ENCODE measurements at regions not wholly inside any gene's neighbourhood (a gene's known extent, or its start where the extent isn't known, plus 50 kb on each side); places are given as distances from the start of the nearest gene placed in this dataset.

GRCh38 chr15:100803171-100803440 is 76.5 kb upstream of the ALDH1A3 start:
- ChIA-PET CTCF (no interaction called here), POLR2A (no interaction called here)
- H3K27me3 Mint-ChIP-seq: no peaks in the 10 kb centered on the region

GRCh38 chr15:100806157-100806556 is 73.5 kb upstream of the ALDH1A3 start:
- no peak for ATAC-seq (ENCODE audit: low read depth)
- DNase-seq: no peak
- peaks cover 6% of the 10 kb centered on the region for H3K9me3 Mint-ChIP-seq
- no peaks in the 10 kb centered on the region for H3K36me3 Mint-ChIP-seq (ENCODE audit: low read depth)
- CTCF ChIA-PET: no interaction called here
- intact Hi-C loops (cut with micrococcal nuclease): no loop called here
- H3K4me1 Mint-ChIP-seq: no peaks in the 10 kb centered on the region
- H3K4me3 Mint-ChIP-seq: no peak overlapping the region
- no peak overlapping the region for H3K27ac Mint-ChIP-seq
- no peaks in the 10 kb centered on the region for H3K27me3 Mint-ChIP-seq
- POLR2A ChIA-PET: no interaction called here
- no peak for TF ChIP-seq CTCF (IDR thresholded peaks at IDR 0.05)

More at GRCh38 chr15:100803171-100803440, 76.5 kb upstream of the ALDH1A3 start:
- TF ChIP-seq CTCF (IDR thresholded peaks at IDR 0.05): no peak
- H3K9me3 Mint-ChIP-seq: no peaks in the 10 kb centered on the region
- intact Hi-C loops (cut with micrococcal nuclease): no loop called here
- H3K36me3 Mint-ChIP-seq (ENCODE audit: low read depth): no peaks in the 10 kb centered on the region
- DNase-seq (no peak), ATAC-seq (ENCODE audit: low read depth) (no peak)
- no peaks in the 10 kb centered on the region for H3K4me1 Mint-ChIP-seq
- H3K27ac Mint-ChIP-seq: no peak overlapping the region
- H3K4me3 Mint-ChIP-seq: no peak overlapping the region

- ATAC-seq (ENCODE audit: low read depth) (no peak), DNase-seq (no peak)
- Mint-ChIP-seq H3K27me3 (no peaks in the 10 kb centered on the region), H3K4me3 (no peak overlapping the region), H3K36me3 (ENCODE audit: low read depth) (no peaks in the 10 kb centered on the region), H3K4me1 (no peaks in the 10 kb centered on the region), H3K9me3 (peaks cover 6% of the 10 kb centered on the region), H3K27ac (no peak overlapping the region)
- ChIA-PET CTCF (no interaction called here), POLR2A (no interaction called here)
- intact Hi-C loops (cut with micrococcal nuclease): no loop called here
- TF ChIP-seq CTCF (IDR thresholded peaks at IDR 0.05): no peak
Observed at GRCh38 chr15:100807028-100807427, 72.6 kb upstream of the ALDH1A3 start.

GRCh38 chr15:100808691-100809090 is 70.9 kb upstream of the ALDH1A3 start:
- Mint-ChIP-seq H3K36me3 (ENCODE audit: low read depth) (no peaks in the 10 kb centered on the region), H3K4me1 (no peaks in the 10 kb centered on the region), H3K4me3 (no peak overlapping the region), H3K27me3 (no peaks in the 10 kb centered on the region), H3K9me3 (peaks cover 6% of the 10 kb centered on the region), H3K27ac (no peak overlapping the region)
- no peak for DNase-seq
- POLR2A ChIA-PET: no interaction called here
- TF ChIP-seq CTCF (IDR thresholded peaks at IDR 0.05): no peak
- no peak for ATAC-seq (ENCODE audit: low read depth)
- intact Hi-C loops (cut with micrococcal nuclease): no loop called here
- CTCF ChIA-PET: no interaction called here

GRCh38 chr15:100809151-100809550 is 70.5 kb upstream of the ALDH1A3 start:
- CTCF ChIA-PET: no interaction called here
- no peaks in the 10 kb centered on the region for H3K27me3 Mint-ChIP-seq
- DNase-seq (no peak), ATAC-seq (ENCODE audit: low read depth) (no peak)
- H3K4me3 Mint-ChIP-seq: no peak overlapping the region
- no peak overlapping the region for H3K27ac Mint-ChIP-seq
- TF ChIP-seq CTCF (IDR thresholded peaks at IDR 0.05): no peak
- H3K9me3 Mint-ChIP-seq: peaks cover 6% of the 10 kb centered on the region
- no peaks in the 10 kb centered on the region for H3K4me1 Mint-ChIP-seq
- H3K36me3 Mint-ChIP-seq (ENCODE audit: low read depth): no peaks in the 10 kb centered on the region
- POLR2A ChIA-PET: no interaction called here
- intact Hi-C loops (cut with micrococcal nuclease): no loop called here
